OCI-LY3 (cell line): ENCODE measurements at regions not wholly inside any gene's neighbourhood (a gene's known extent, or its start where the extent isn't known, plus 50 kb on each side); places are given as distances from the start of the nearest gene placed in this dataset.
A peak's percentile ranks its signal among the peaks of the same experiment; 100 is the strongest.

ENCODE experiments used
- H2AFZ ChIP-seq: fragments of 200-600, 300-600 bp; shearing (Covaris generic); 2 replicates; pipeline ENCODE4 v1.6.0; 2014; ENCODE audit warnings: antibody characterized with exemption, low read depth, low read length
- H3K27ac ChIP-seq: fragments of 200-600, 300-600 bp; sonication (generic); 2 replicates; pipeline ENCODE4 v1.5.1; 2014; ENCODE audit warnings: mild to moderate bottlenecking, low read length, moderate library complexity, mixed read lengths
- H3K27me3 ChIP-seq: fragments of 200-600, 300-600 bp; sonication (generic); 2 replicates; pipeline ENCODE4 v1.6.1; 2014; ENCODE audit warnings: low read depth, low read length, mixed read lengths
- H3K36me3 ChIP-seq: fragments of 200-600, 300-600 bp; sonication (generic); replicated peaks from 2 replicates; pipeline ENCODE3; 2014; ENCODE audit warnings: low read depth, low read length, mixed read lengths
- H3K4me1 ChIP-seq: fragments of 300-600, 200-600 bp; sonication (generic); 2 replicates; pipeline ENCODE4 v1.6.1; 2014; ENCODE audit warnings: low read length, mixed read lengths
- H3K4me2 ChIP-seq: fragments of 200-600, 300-600 bp; sonication (generic); 2 replicates; pipeline ENCODE4 v1.6.1; 2014; ENCODE audit warnings: low read length, mixed read lengths
- H3K4me3 ChIP-seq: fragments of 300-600, 200-600 bp; sonication (generic); 2 replicates; pipeline ENCODE4 v1.5.1; 2014; ENCODE audit warnings: antibody characterized with exemption, mild to moderate bottlenecking, low read length, moderate library complexity
- H3K79me2 ChIP-seq: fragments of 300-600, 200-600 bp; shearing (Covaris generic); 2 replicates; pipeline ENCODE4 v1.6.1; 2014; ENCODE audit warnings: mild to moderate bottlenecking, low read length, mixed read lengths
- H3K9ac ChIP-seq: fragments of 300-600, 200-600 bp; shearing (Covaris generic); 2 replicates; pipeline ENCODE4 v1.6.0; 2014; ENCODE audit warnings: mild to moderate bottlenecking, low read length, moderate library complexity
- H3K9me3 ChIP-seq: fragments of 200-600, 300-600 bp; shearing (Covaris generic); 2 replicates; pipeline ENCODE4 v1.6.1; 2014; ENCODE audit warnings: low read length, mixed read lengths; ENCODE audit not compliant: insufficient read depth
- H4K20me1 ChIP-seq: fragments of 200-600, 300-600 bp; sonication (generic); 2 replicates; pipeline ENCODE4 v1.6.1; 2016; ENCODE audit warnings: low read length, mixed read lengths; ENCODE audit not compliant: insufficient read depth
- EZH2phosphoT487 ChIP-seq: fragments of 200-600 bp; shearing (Covaris generic); IDR thresholded peaks from 2 replicates; pipeline ENCODE4 v1.6.1; 2018; ENCODE audit warnings: antibody characterized with exemption, mixed run types, low read depth
- TF ChIP-seq, protein P1 (sequence below): fragments of 200-600, 300-600 bp; sonication (generic); IDR thresholded peaks from 2 replicates; pipeline ENCODE4 v1.5.1; 2014; ENCODE audit warnings: antibody characterized with exemption, low read length, low read depth

DNA sequence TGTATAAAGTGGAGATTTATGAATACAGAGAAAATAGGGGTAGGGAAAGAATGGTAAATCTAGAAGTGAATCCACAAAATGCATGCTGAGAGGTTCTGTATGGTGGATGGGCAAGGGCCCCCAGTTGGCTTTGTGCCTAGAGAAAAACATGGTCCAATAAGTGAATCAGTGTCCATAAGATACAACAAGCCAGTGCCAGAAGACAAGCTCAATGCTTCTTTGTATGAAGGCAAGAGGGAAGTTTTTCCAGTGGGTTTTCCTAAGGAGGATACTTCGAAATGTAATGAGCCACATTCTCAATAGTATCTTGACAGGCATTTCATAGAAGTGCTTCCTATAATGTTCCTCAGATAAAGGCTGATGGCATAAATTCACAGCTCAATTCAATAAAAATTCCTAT, 169.4 kb upstream of the HMCN1 start:
- Histone ChIP-seq H4K20me1 (no peaks in the 10 kb centered on the region), H3K4me1 (peaks cover 65% of the 10 kb centered on the region), H3K27me3 (no peaks in the 10 kb centered on the region), H3K9me3 (no peaks in the 10 kb centered on the region), H3K79me2 (peaks cover 15% of the 10 kb centered on the region), H2AFZ (no peak overlapping the region), H3K36me3 (no peaks in the 10 kb centered on the region), H3K9ac (no peak overlapping the region), H3K4me2 (no peak overlapping the region), H3K27ac (no peak overlapping the region), H3K4me3 (no peak overlapping the region)
- no peak for TF ChIP-seq EZH2phosphoT487
- TF ChIP-seq, protein P1, sequence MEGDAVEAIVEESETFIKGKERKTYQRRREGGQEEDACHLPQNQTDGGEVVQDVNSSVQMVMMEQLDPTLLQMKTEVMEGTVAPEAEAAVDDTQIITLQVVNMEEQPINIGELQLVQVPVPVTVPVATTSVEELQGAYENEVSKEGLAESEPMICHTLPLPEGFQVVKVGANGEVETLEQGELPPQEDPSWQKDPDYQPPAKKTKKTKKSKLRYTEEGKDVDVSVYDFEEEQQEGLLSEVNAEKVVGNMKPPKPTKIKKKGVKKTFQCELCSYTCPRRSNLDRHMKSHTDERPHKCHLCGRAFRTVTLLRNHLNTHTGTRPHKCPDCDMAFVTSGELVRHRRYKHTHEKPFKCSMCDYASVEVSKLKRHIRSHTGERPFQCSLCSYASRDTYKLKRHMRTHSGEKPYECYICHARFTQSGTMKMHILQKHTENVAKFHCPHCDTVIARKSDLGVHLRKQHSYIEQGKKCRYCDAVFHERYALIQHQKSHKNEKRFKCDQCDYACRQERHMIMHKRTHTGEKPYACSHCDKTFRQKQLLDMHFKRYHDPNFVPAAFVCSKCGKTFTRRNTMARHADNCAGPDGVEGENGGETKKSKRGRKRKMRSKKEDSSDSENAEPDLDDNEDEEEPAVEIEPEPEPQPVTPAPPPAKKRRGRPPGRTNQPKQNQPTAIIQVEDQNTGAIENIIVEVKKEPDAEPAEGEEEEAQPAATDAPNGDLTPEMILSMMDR, result no peak

DNA sequence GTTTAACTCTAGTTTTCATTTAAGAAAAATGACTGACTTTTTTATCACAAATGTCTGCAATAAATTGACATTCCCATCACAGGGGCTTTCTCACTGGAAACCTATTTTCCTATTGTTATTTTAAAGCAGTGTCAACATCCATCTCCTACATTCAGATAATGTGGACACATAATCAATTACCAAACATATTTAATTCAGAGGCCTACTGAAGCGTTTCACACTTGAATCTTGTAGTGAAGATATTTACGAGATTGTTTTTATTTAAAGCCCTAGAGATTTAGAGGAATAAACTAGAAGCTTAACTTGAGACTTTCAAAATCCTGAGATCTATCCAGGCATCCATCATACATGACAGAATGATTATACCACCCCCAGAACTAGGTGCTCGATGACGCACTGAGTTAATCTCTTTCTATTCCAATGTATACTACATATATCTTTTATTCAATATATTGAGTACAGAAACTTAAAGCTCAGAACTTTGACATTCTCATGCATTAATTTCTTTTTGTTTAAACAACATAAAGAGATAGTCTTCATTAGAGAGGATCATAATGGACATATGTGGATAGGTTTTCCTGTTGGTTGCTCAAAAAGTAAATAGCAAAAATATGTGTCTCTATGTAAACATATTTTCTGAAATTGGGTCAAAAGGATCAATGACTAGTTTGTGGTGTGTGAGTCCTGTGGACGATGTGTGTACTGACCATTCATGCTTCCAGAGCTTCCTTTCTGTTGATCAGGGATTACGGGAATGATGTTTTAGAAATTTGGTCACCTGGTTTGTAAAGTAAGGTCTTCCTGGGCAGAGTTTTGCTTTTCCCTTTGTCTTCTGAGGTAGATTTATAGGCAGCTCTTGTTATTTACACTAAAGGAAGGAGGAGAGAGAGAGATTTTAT, 171.5 kb upstream of the HMCN1 start:
- Histone ChIP-seq H3K36me3 (no peaks in the 10 kb centered on the region), H4K20me1 (no peaks in the 10 kb centered on the region), H3K9ac (peak overlapping the region; percentile 92; the same call in 1 of the 2 replicates), H3K4me2 (peak overlapping the region; percentile 72; the same call in 1 of the 2 replicates), H3K9me3 (no peaks in the 10 kb centered on the region), H3K4me1 (peaks cover 65% of the 10 kb centered on the region), H2AFZ (no peak overlapping the region), H3K4me3 (no peak overlapping the region), H3K79me2 (peaks cover 22% of the 10 kb centered on the region), H3K27me3 (no peaks in the 10 kb centered on the region), H3K27ac (peak overlapping the region; percentile 96)
- no peak for TF ChIP-seq EZH2phosphoT487
- TF ChIP-seq, protein P1, result no peak

DNA sequence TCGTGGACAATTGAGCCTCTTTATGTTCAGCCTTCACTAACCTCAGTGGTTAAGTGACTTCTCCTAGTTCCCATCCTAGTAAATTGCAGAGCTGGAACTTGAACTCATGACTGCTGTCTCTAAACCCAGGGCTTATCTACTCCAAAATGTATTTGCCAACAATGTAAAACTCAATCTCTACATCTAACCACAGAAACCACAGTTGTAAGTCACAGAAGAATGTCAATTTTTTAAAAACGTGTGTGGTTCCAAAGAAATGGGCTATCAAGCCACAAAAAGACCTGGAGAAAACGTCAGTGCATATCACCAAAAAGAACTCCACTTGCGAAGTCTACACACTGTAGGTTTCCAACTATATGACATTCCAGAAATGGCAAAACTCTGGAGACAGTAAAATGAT, 172.6 kb upstream of the HMCN1 start:
- TF ChIP-seq EZH2phosphoT487, result no peak
- TF ChIP-seq, protein P1, result 0 out of 2 replicates have a peak, but pooled peaks have one; percentile 4
- Histone ChIP-seq H3K4me1 (peaks cover 60% of the 10 kb centered on the region), H3K27me3 (no peaks in the 10 kb centered on the region), H3K36me3 (no peaks in the 10 kb centered on the region), H3K79me2 (peaks cover 22% of the 10 kb centered on the region), H3K9me3 (no peaks in the 10 kb centered on the region), H3K9ac (peak overlapping the region; percentile 92), H3K4me2 (peak overlapping the region; percentile 72), H3K27ac (peak overlapping the region; percentile 96), H3K4me3 (peak overlapping the region; percentile 51), H2AFZ (peak overlapping the region; percentile 4; the same call in 1 of the 2 replicates), H4K20me1 (no peaks in the 10 kb centered on the region)

DNA sequence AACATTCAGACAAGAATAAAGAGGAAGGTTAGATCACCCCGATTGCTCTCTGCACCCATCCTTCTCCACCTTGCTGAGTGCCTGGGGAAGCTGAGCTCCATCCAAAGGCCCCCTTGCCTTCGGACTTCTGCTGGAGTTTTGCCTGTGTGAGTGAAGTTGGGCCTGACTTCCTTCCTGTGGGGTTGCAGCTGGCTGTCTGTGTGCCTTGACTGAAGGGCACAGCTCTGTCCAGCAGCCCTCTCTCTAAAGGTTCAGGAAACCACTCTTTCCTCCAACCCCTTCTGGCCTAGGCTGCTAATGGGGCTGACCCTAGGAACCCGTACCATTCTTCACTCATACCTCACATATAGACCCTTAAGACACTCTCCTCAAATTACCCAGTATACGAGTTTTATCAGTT, 173.4 kb upstream of the HMCN1 start:
- no peak for TF ChIP-seq EZH2phosphoT487
- TF ChIP-seq, protein P1, result no peak
- no peak overlapping the region for H2AFZ ChIP-seq
- no peaks in the 10 kb centered on the region for H3K36me3 ChIP-seq
- H3K4me3 ChIP-seq, result peak overlapping the region; percentile 51
- H3K4me1 ChIP-seq, result peaks cover 58% of the 10 kb centered on the region
- peak overlapping the region; percentile 92 for H3K9ac ChIP-seq
- H4K20me1 ChIP-seq, result no peaks in the 10 kb centered on the region
- H3K27ac ChIP-seq, result peak overlapping the region; percentile 96
- no peaks in the 10 kb centered on the region for H3K9me3 ChIP-seq
- peak overlapping the region; percentile 72 for H3K4me2 ChIP-seq
- H3K27me3 ChIP-seq, result no peaks in the 10 kb centered on the region
- peaks cover 22% of the 10 kb centered on the region for H3K79me2 ChIP-seq
